Aorta (tissue), 5 donors: ENCODE measurements at regions not wholly inside any gene's neighbourhood (a gene's known extent, or its start where the extent isn't known, plus 50 kb on each side); places are given as distances from the start of the nearest gene placed in this dataset.
"Not testable (repeated sequence)": the region's sequence is repeated elsewhere in the genome, so short reads cannot be mapped to it uniquely, and the experiment has no call there.

Experiments used
- ATAC-seq: fragments of 200-7000 bp; cut with Tn5 transposase; one replicate; pipeline ENCODE4 v1.9.1; 2022; ENCODE audit warnings: moderate library complexity; ENCODE audit not compliant: low FRiP score
- DNase-seq, 2 donors: peaks; one replicate each; pipeline ENCODE4 v3.0.0-alpha.2; 2020
- H3K27ac ChIP-seq, 2 donors: one replicate each; pipeline ENCODE4 v1.5.1; 2013; ENCODE audit warnings: low read length in 2 of 2, mild to moderate bottlenecking in 2 of 2, moderate library complexity in 2 of 2, control low read depth in 1 of 2, inconsistent platforms in 1 of 2, low read depth in 1 of 2
- H3K27me3 ChIP-seq, 2 donors: one replicate each; pipeline ENCODE4 v1.6.1; 2013; ENCODE audit warnings: control low read depth in 1 of 2, low read length in 1 of 2, mild to moderate bottlenecking in 1 of 2, moderate library complexity in 1 of 2; ENCODE audit not compliant: insufficient read depth in 2 of 2, control insufficient read depth in 1 of 2
- H3K36me3 ChIP-seq, 2 donors: one replicate each; pipeline ENCODE4 v1.6.1; 2013; ENCODE audit warnings: control low read depth in 1 of 2, low read length in 1 of 2, mild to moderate bottlenecking in 1 of 2; ENCODE audit not compliant: insufficient read depth in 2 of 2, control insufficient read depth in 1 of 2
- H3K4me1 ChIP-seq, 2 donors: one replicate each; pipeline ENCODE4 v1.6.1; 2013; ENCODE audit warnings: low read length in 2 of 2, control low read depth in 1 of 2, mild to moderate bottlenecking in 1 of 2, moderate library complexity in 1 of 2; ENCODE audit not compliant: insufficient read depth in 2 of 2, control insufficient read depth in 1 of 2
- H3K4me3 ChIP-seq, 2 donors: one replicate each; pipeline ENCODE4 v1.5.1; 2013; ENCODE audit warnings: low read length in 2 of 2, control low read depth in 1 of 2, mild to moderate bottlenecking in 1 of 2
- H3K9me3 ChIP-seq: one replicate; pipeline ENCODE4 v1.6.1; 2013; ENCODE audit warnings: mild to moderate bottlenecking, low read length; ENCODE audit not compliant: control insufficient read depth
- WGBS, 2 donors: extraction: QIAGEN DNeasy Blood & Tissue Kit; methylation state at CpG; one replicate each; pipeline ENCODE4 v1.1.7; 2013; 5-methylcytosine and 5-hydroxymethylcytosine counted together
- intact Hi-C, 2 donors: fragments of 100-400 bp; cut with DNase I; formaldehyde crosslinking; loops; one replicate each; pipeline versions ENCODE4 v1.14.2 to v1.15.0; 2022
- donor health status: healthy with polysubstance abuse.
- donor health status: Bipolar disorder and iron deficiency.
- donor health status: DM: no; HTN: no; CAD: no.
- donor health status: DM: no; HTN: no; CAD: no.
- donor health status: DM: yes; HTN: yes; CAD: no.

GRCh38 chr17:20825539-20825938 lies 217.3 kb downstream of the USP22 start:
- Histone ChIP-seq H3K36me3 (no peaks in the 10 kb centered on the region), H3K4me1 (no peaks in the 10 kb centered on the region), H3K27me3 (no peaks in the 10 kb centered on the region), H3K4me3 (no peak overlapping the region), H3K27ac (no peak overlapping the region), H3K9me3 (peaks cover 4% of the 10 kb centered on the region)
- ATAC-seq (no peak), DNase-seq (no peak)
- intact Hi-C loops: no loop called here
- WGBS, 2 donors: 85 to 94% methylated on average over 9 of the region's 9 CpGs

DNA sequence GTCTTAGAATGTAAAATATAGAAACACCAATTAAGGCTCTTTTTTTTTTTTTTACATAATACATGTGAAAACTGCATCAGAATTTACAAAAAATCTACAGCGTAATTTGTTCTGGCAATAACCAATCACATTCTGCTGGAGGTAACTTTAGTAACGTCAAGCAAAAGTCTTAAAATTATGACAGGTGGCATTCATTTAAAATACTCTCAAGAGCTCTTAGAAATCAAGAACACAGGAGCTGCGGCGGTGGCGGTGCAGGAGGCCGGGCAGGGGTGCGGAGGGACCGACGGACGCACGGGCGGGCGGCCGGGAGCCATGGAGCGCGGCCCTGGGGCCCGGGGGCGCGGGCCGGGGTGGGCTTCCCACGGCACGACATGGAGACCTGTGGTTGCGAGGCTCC lies 202.4 kb downstream of the USP22 start:
- H3K27ac ChIP-seq, H3K27me3 ChIP-seq, H3K4me3 ChIP-seq, ATAC-seq, intact Hi-C loops, H3K36me3 ChIP-seq, DNase-seq, H3K4me1 ChIP-seq, H3K9me3 ChIP-seq: not testable (repeated sequence)
- WGBS, 2 donors: 20 to 25% methylated on average over 11 to 19 of the region's 23 CpGs

- DNase-seq, H3K4me3 ChIP-seq, H3K27ac ChIP-seq, H3K27me3 ChIP-seq, H3K9me3 ChIP-seq, H3K4me1 ChIP-seq, H3K36me3 ChIP-seq, ATAC-seq, intact Hi-C loops: not testable (repeated sequence)
- WGBS, 2 donors: 30 to 39% methylated on average over 32 to 62 of the region's 62 CpGs
These were observed 201.6 kb downstream of the USP22 start for GRCh38 chr17:20840987-20841865.

- WGBS, 2 donors: 94 to 97% methylated on average over 10 to 14 of the region's 14 CpGs
- H3K36me3 ChIP-seq, ATAC-seq, H3K9me3 ChIP-seq, H3K27me3 ChIP-seq, DNase-seq, H3K4me3 ChIP-seq, H3K27ac ChIP-seq, H3K4me1 ChIP-seq, intact Hi-C loops: not testable (repeated sequence)
These were observed 200.8 kb downstream of the USP22 start for GRCh38 chr17:20842012-20842411.

- ATAC-seq, H3K27me3 ChIP-seq, H3K4me3 ChIP-seq, H3K27ac ChIP-seq, intact Hi-C loops, DNase-seq, H3K4me1 ChIP-seq, H3K36me3 ChIP-seq, H3K9me3 ChIP-seq: not testable (repeated sequence)
- 53 to 57% methylated on average over 10 to 19 of the region's 19 CpGs for WGBS, 2 donors
These were observed 199.6 kb downstream of the USP22 start for GRCh38 chr17:20843261-20843660.

DNA sequence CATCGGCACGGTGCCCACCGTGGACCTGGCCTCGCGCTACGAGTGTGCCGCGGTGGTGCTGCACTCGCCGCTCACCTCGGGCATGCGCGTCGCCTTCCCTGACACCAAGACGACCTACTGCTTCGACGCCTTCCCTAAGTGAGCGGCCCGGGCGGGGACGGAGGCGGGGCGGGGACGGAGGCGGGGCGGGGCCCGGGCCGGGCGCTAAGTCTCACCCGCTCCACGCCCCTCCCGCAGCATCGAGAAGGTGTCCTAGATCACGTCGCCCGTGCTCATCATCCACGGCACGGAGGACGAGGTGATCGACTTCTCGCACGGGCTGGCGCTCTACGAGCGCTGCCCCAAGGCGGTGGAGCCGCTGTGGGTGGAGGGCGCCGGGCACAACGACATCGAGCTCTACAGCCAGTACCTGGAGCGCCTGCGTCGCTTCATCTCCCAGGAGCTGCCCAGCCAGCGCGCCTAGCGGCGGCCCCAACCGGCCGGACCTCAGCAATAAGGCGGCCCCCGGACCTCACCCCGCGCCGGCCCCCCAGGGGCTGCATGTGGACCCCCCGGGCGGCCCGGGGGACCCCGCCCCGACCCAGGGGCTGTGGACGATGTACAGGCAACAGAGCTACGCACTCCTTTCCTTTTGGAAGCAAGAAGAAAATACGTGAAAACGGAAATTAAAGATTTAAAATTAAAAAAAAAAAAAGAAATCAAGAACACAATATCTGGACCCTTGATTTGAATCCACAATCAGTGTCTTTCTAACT lies 198.8 kb downstream of the USP22 start:
- H3K36me3 ChIP-seq, ATAC-seq, intact Hi-C loops, H3K9me3 ChIP-seq, DNase-seq, H3K27ac ChIP-seq, H3K27me3 ChIP-seq, H3K4me1 ChIP-seq: not testable (repeated sequence)
- WGBS, 2 donors: 3 to 5% methylated on average over 36 to 65 of the region's 74 CpGs
- peak overlapping the region in 1 of 2 donors; percentile 26 for H3K4me3 ChIP-seq

- H3K27ac ChIP-seq, H3K36me3 ChIP-seq, intact Hi-C loops, H3K4me3 ChIP-seq, DNase-seq, H3K4me1 ChIP-seq, H3K27me3 ChIP-seq, ATAC-seq, H3K9me3 ChIP-seq: not testable (repeated sequence)
- 60 to 61% methylated on average over 3 of the region's 3 CpGs for WGBS, 2 donors
These were observed 193.9 kb downstream of the USP22 start for GRCh38 chr17:20848869-20849443.

GRCh38 chr17:20851591-20852238 lies 191.1 kb downstream of the USP22 start:
- ATAC-seq (peak; percentile 66), DNase-seq (peak in 1 of 2 donors; percentile 55)
- H3K27ac ChIP-seq, H3K4me3 ChIP-seq, H3K36me3 ChIP-seq, H3K4me1 ChIP-seq, intact Hi-C loops, H3K9me3 ChIP-seq, H3K27me3 ChIP-seq: not testable (repeated sequence)
- 12 to 13% methylated on average over 20 to 21 of the region's 21 CpGs for WGBS, 2 donors
